GM18499 (cell line): ENCODE measurements at regions not wholly inside any gene's neighbourhood (a gene's known extent, or its start where the extent isn't known, plus 50 kb on each side); places are given as distances from the start of the nearest gene placed in this dataset.

ENCODE experiments used
- ATAC-seq: cut with Tn5 transposase; IDR thresholded peaks from one replicate; pipeline ENCODE4 v1.9.1; 2021; ENCODE audit warnings: moderate number of reproducible peaks; ENCODE audit not compliant: insufficient read depth, unreplicated experiment

GRCh38 chr1:59128784-59129227, 168.1 kb upstream of the FGGY start:
- ATAC-seq = no peak

GRCh38 chr1:59132295-59132694, 164.6 kb upstream of the FGGY start:
- no peak for ATAC-seq

- ATAC-seq = no peak
Observed at GRCh38 chr1:59133997-59134396, 162.9 kb upstream of the FGGY start.

GRCh38 chr1:59135761-59136255, 161.1 kb upstream of the FGGY start:
- ATAC-seq = no peak

GRCh38 chr1:59136541-59137275, 160.2 kb upstream of the FGGY start:
- ATAC-seq = no peak

- no peak for ATAC-seq
Observed at GRCh38 chr1:59137276-59137615, 159.6 kb upstream of the FGGY start.

GRCh38 chr1:59137968-59138367, 158.9 kb upstream of the FGGY start:
- no peak for ATAC-seq

- no peak for ATAC-seq
Observed at GRCh38 chr1:59138402-59138801, 158.5 kb upstream of the FGGY start.

- no peak for ATAC-seq
Observed at GRCh38 chr1:59139396-59139795, 157.5 kb upstream of the FGGY start.

GRCh38 chr1:59141267-59141863, 155.5 kb upstream of the FGGY start:
- no peak for ATAC-seq

GRCh38 chr1:59142311-59143132, 154.4 kb upstream of the FGGY start:
- no peak for ATAC-seq

- no peak for ATAC-seq
Observed at GRCh38 chr1:59143133-59143487, 153.8 kb upstream of the FGGY start.

- ATAC-seq = no peak
Observed at GRCh38 chr1:59143811-59144210, 153.1 kb upstream of the FGGY start.

GRCh38 chr1:59144959-59145358, 151.9 kb upstream of the FGGY start:
- ATAC-seq = no peak

- no peak for ATAC-seq
Observed at GRCh38 chr1:59146056-59146455, 150.8 kb upstream of the FGGY start.

GRCh38 chr1:59146651-59147358, 150.1 kb upstream of the FGGY start:
- no peak for ATAC-seq

GRCh38 chr1:59149435-59149834, 147.5 kb upstream of the FGGY start:
- ATAC-seq = no peak

GRCh38 chr1:59150577-59151386, 146.1 kb upstream of the FGGY start:
- peak; percentile 56 for ATAC-seq

- ATAC-seq = no peak
Observed at GRCh38 chr1:59151387-59151761, 145.5 kb upstream of the FGGY start.

- no peak for ATAC-seq
Observed at GRCh38 chr1:59151860-59152259, 145.0 kb upstream of the FGGY start.
